ENCODE measurements at regions not wholly inside any gene's neighbourhood (a gene's known extent, or its start where the extent isn't known, plus 50 kb on each side); places are given as distances from the start of the nearest gene placed in this dataset.

- TF ChIP-seq CTCF (IDR thresholded peaks at IDR 0.05; ENCODE audit: insufficient read depth, low read length, missing control alignments) = no peak
- no peak for DNase-seq (ENCODE audit: low read depth, low spot score)
- H3K4me3 ChIP-seq (ENCODE audit: low read depth, low read length) = no peak overlapping the region
- CTCF ChIA-PET = no interaction called here
- POLR2A ChIA-PET = no interaction called here
These were observed 761.3 kb downstream of the HDGFL1 start for GRCh38 chr6:23330632-23331031.

GRCh38 chr6:23334360-23334759 is 765.0 kb downstream of the HDGFL1 start:
- CTCF ChIA-PET = no interaction called here

GRCh38 chr6:23335894-23336293 is 766.5 kb downstream of the HDGFL1 start:
- TF ChIP-seq CTCF (IDR thresholded peaks at IDR 0.05; ENCODE audit: insufficient read depth, low read length, missing control alignments) = no peak
- CTCF ChIA-PET = no interaction called here
- H3K4me3 ChIP-seq (ENCODE audit: low read depth, low read length) = no peak overlapping the region
- POLR2A ChIA-PET = no interaction called here
- no peak for DNase-seq (ENCODE audit: low read depth, low spot score)

More at GRCh38 chr6:23334360-23334759, 765.0 kb downstream of the HDGFL1 start:
- TF ChIP-seq CTCF (IDR thresholded peaks at IDR 0.05; ENCODE audit: insufficient read depth, low read length, missing control alignments) = no peak
- H3K4me3 ChIP-seq (ENCODE audit: low read depth, low read length) = no peak overlapping the region
- DNase-seq (ENCODE audit: low read depth, low spot score) = no peak
- POLR2A ChIA-PET = no interaction called here

- TF ChIP-seq CTCF (IDR thresholded peaks at IDR 0.05; ENCODE audit: insufficient read depth, low read length, missing control alignments) = no peak
- ChIA-PET CTCF (no interaction called here), POLR2A (no interaction called here)
- no peak for DNase-seq (ENCODE audit: low read depth, low spot score)
- H3K4me3 ChIP-seq (ENCODE audit: low read depth, low read length) = no peak overlapping the region
These were observed 769.9 kb downstream of the HDGFL1 start for GRCh38 chr6:23339268-23339667.

- ChIA-PET POLR2A (no interaction called here), CTCF (no interaction called here)
- no peak for DNase-seq (ENCODE audit: low read depth, low spot score)
- TF ChIP-seq CTCF (IDR thresholded peaks at IDR 0.05; ENCODE audit: insufficient read depth, low read length, missing control alignments) = no peak
- H3K4me3 ChIP-seq (ENCODE audit: low read depth, low read length) = no peak overlapping the region
These were observed 770.9 kb downstream of the HDGFL1 start for GRCh38 chr6:23340271-23340670.

- TF ChIP-seq CTCF (IDR thresholded peaks at IDR 0.05; ENCODE audit: insufficient read depth, low read length, missing control alignments) = no peak
- no peak for DNase-seq (ENCODE audit: low read depth, low spot score)
- no peak overlapping the region for H3K4me3 ChIP-seq (ENCODE audit: low read depth, low read length)
- ChIA-PET CTCF (no interaction called here), POLR2A (no interaction called here)
These were observed 774.4 kb downstream of the HDGFL1 start for GRCh38 chr6:23343610-23344306.
